ENCODE measurements at regions not wholly inside any gene's neighbourhood (a gene's known extent, or its start where the extent isn't known, plus 50 kb on each side); places are given as distances from the start of the nearest gene placed in this dataset.

GRCh38 chr22:49142891-49143290, 684.8 kb downstream of the BRD1 start:
- DNase-seq (ENCODE audit: low read depth): no peak

GRCh38 chr22:49142296-49142695, 685.4 kb downstream of the BRD1 start:
- DNase-seq (ENCODE audit: low read depth): no peak

GRCh38 chr22:49141761-49142160, 685.9 kb downstream of the BRD1 start:
- no peak for DNase-seq (ENCODE audit: low read depth)

- DNase-seq (ENCODE audit: low read depth): no peak
Observed at GRCh38 chr22:49140911-49141665, 686.6 kb downstream of the BRD1 start.

GRCh38 chr22:49139492-49140151, 688.1 kb downstream of the BRD1 start:
- DNase-seq (ENCODE audit: low read depth): no peak

- DNase-seq (ENCODE audit: low read depth): no peak
Observed at GRCh38 chr22:49138250-49138790, 689.4 kb downstream of the BRD1 start.

- DNase-seq (ENCODE audit: low read depth): no peak
Observed at GRCh38 chr22:49137206-49137840, 690.4 kb downstream of the BRD1 start.

GRCh38 chr22:49136816-49137180, 690.9 kb downstream of the BRD1 start:
- DNase-seq (ENCODE audit: low read depth): no peak

GRCh38 chr22:49136041-49136815, 691.4 kb downstream of the BRD1 start:
- no peak for DNase-seq (ENCODE audit: low read depth)

GRCh38 chr22:49134076-49134475, 693.6 kb downstream of the BRD1 start:
- no peak for DNase-seq (ENCODE audit: low read depth)

GRCh38 chr22:49133541-49133940, 694.1 kb downstream of the BRD1 start:
- DNase-seq (ENCODE audit: low read depth): no peak

- no peak for DNase-seq (ENCODE audit: low read depth)
Observed at GRCh38 chr22:49132009-49132408, 695.7 kb downstream of the BRD1 start.

- DNase-seq (ENCODE audit: low read depth): no peak
Observed at GRCh38 chr22:49129736-49130135, 697.9 kb downstream of the BRD1 start.

GRCh38 chr22:49128874-49129273, 698.8 kb downstream of the BRD1 start:
- DNase-seq (ENCODE audit: low read depth): no peak

GRCh38 chr22:49124608-49125007, 703.1 kb downstream of the BRD1 start:
- DNase-seq (ENCODE audit: low read depth): no peak

- DNase-seq (ENCODE audit: low read depth): no peak
Observed at GRCh38 chr22:49123621-49124192, 704.0 kb downstream of the BRD1 start.

- DNase-seq (ENCODE audit: low read depth): no peak
Observed at GRCh38 chr22:49119551-49119952, 708.1 kb downstream of the BRD1 start.

- no peak for DNase-seq (ENCODE audit: low read depth)
Observed at GRCh38 chr22:49118065-49118464, 709.6 kb downstream of the BRD1 start.

GRCh38 chr22:49117486-49117885, 710.2 kb downstream of the BRD1 start:
- DNase-seq (ENCODE audit: low read depth): no peak

- no peak for DNase-seq (ENCODE audit: low read depth)
Observed at GRCh38 chr22:49116486-49117120, 711.1 kb downstream of the BRD1 start.

GRCh38 chr22:49116021-49116420, 711.7 kb downstream of the BRD1 start:
- DNase-seq (ENCODE audit: low read depth): no peak
